ENCODE measurements at regions not wholly inside any gene's neighbourhood (a gene's known extent, or its start where the extent isn't known, plus 50 kb on each side); places are given as distances from the start of the nearest gene placed in this dataset.
A peak's percentile ranks its signal among the peaks of the same experiment; 100 is the strongest.

- peak; percentile 77 for TF ChIP-seq CTCF (IDR thresholded peaks at IDR 0.05; ENCODE audit: insufficient read depth, low read depth, low read length, missing control alignments)
- no peak overlapping the region for H3K4me3 ChIP-seq (ENCODE audit: low read length)
- peak; percentile 55 for DNase-seq (ENCODE audit: low read depth)
Observed at GRCh38 chr2:6352906-6353515, 512.7 kb downstream of the CMPK2 start.

- no peak for TF ChIP-seq CTCF (IDR thresholded peaks at IDR 0.05; ENCODE audit: insufficient read depth, low read depth, low read length, missing control alignments)
- no peak overlapping the region for H3K4me3 ChIP-seq (ENCODE audit: low read length)
- DNase-seq (ENCODE audit: low read depth): no peak
Observed at GRCh38 chr2:6353669-6354068, 512.0 kb downstream of the CMPK2 start.

- TF ChIP-seq CTCF (IDR thresholded peaks at IDR 0.05; ENCODE audit: insufficient read depth, low read depth, low read length, missing control alignments): no peak
Observed at GRCh38 chr2:6354546-6354945, 511.2 kb downstream of the CMPK2 start.

GRCh38 chr2:6355886-6356761 is 509.6 kb downstream of the CMPK2 start:
- TF ChIP-seq CTCF (IDR thresholded peaks at IDR 0.05; ENCODE audit: insufficient read depth, low read depth, low read length, missing control alignments): no peak
- H3K4me3 ChIP-seq (ENCODE audit: low read length): no peak overlapping the region
- no peak for DNase-seq (ENCODE audit: low read depth)

More at GRCh38 chr2:6354546-6354945, 511.2 kb downstream of the CMPK2 start:
- no peak for DNase-seq (ENCODE audit: low read depth)
- no peak overlapping the region for H3K4me3 ChIP-seq (ENCODE audit: low read length)

GRCh38 chr2:6358546-6358945 is 507.2 kb downstream of the CMPK2 start:
- TF ChIP-seq CTCF (IDR thresholded peaks at IDR 0.05; ENCODE audit: insufficient read depth, low read depth, low read length, missing control alignments): no peak
- DNase-seq (ENCODE audit: low read depth): no peak
- no peak overlapping the region for H3K4me3 ChIP-seq (ENCODE audit: low read length)

GRCh38 chr2:6358985-6359384 is 506.7 kb downstream of the CMPK2 start:
- DNase-seq (ENCODE audit: low read depth): no peak
- no peak for TF ChIP-seq CTCF (IDR thresholded peaks at IDR 0.05; ENCODE audit: insufficient read depth, low read depth, low read length, missing control alignments)

More at GRCh38 chr2:6358985-6359384, 506.7 kb downstream of the CMPK2 start:
- no peak overlapping the region for H3K4me3 ChIP-seq (ENCODE audit: low read length)
